GM12875 (cell line): ENCODE measurements at regions not wholly inside any gene's neighbourhood (a gene's known extent, or its start where the extent isn't known, plus 50 kb on each side); places are given as distances from the start of the nearest gene placed in this dataset.
"Not testable (repeated sequence)": the region's sequence is repeated elsewhere in the genome, so short reads cannot be mapped to it uniquely, and the experiment has no call there.

Experiments used
- H3K4me3 ChIP-seq: one replicate; pipeline ENCODE4 v1.5.1; 2011; ENCODE audit warnings: low read depth, low read length, control low read depth
- CTCF ChIP-seq: IDR thresholded peaks from 2 replicates; pipeline ENCODE4 v1.5.1; 2011; ENCODE audit warnings: low read depth, mild to moderate bottlenecking, control low read depth, inconsistent platforms, low read length, moderate library complexity, borderline replicate concordance; ENCODE audit not compliant: insufficient read depth

- H3K4me3 ChIP-seq, result no peak overlapping the region
- TF ChIP-seq CTCF, result no peak
Measured at GRCh38 chr14:87043667-87044200, 949.2 kb downstream of the GALC start.

GRCh38 chr14:87042354-87042753 is 950.6 kb downstream of the GALC start:
- TF ChIP-seq CTCF, result no peak
- no peak overlapping the region for H3K4me3 ChIP-seq

GRCh38 chr14:87041290-87042020 is 951.5 kb downstream of the GALC start:
- no peak for TF ChIP-seq CTCF
- no peak overlapping the region for H3K4me3 ChIP-seq

DNA sequence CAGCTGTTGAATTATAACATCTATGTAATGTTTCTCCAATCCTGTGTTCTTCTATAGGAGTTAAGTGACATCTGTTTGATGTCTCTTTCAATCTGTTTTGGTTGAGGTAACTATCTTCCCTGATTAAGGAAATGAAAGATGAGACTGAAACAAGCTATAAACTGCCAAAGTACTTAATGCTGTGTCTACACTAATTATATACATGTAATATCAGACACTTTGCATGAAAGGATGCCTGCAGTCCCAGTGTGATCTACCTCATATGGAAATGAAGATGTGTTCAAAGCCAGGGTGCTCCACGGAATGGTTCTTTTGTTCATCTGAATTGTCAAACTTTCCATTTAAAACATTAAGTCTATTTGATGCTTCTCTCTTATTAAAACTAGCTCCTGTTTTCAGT is 958.3 kb downstream of the GALC start:
- no peak for TF ChIP-seq CTCF
- no peak overlapping the region for H3K4me3 ChIP-seq

GRCh38 chr14:87030197-87030596 is 962.8 kb downstream of the GALC start:
- H3K4me3 ChIP-seq, result no peak overlapping the region
- TF ChIP-seq CTCF, result no peak

DNA sequence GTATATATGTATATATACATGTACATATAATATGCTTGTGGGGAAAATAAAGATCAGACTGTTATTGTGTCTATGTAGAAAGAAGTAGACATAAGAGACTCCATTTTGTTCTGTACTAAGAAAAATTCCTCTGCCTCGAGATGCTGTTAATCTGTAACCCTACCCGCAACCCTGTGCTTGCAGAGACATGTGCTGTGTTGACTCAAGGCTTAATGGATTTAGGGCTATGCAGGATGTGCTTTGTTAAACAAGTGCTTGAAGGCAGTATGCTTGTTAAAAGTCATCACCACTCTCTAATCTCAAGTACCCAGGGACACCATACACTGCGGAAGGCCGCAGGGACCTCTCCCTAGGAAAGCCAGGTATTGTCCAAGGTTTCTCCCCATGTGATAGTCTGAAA is 972.9 kb downstream of the GALC start:
- H3K4me3 ChIP-seq, result not testable (repeated sequence)

DNA sequence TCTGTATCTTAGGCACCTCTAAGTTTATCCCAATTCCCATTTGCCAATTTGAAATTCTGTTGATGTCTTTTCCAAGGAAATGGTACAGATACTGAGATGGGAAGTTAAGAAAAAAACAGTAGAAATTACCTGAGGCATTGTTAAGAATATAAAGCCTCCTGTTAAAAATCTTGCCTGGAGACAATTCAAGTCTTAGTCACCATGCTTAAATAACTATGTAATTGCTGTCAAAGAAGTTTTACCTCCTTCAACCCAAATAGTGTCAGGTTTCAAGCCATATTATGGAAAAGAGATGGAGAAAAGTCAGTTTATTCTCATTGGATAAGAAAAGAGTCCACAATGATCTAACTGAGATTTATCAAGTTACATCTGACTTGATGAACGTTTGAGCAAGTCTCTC is 974.7 kb downstream of the GALC start:
- no peak for TF ChIP-seq CTCF
- no peak overlapping the region for H3K4me3 ChIP-seq
